Suprapubic skin (tissue), 4 donors: ENCODE measurements at regions not wholly inside any gene's neighbourhood (a gene's known extent, or its start where the extent isn't known, plus 50 kb on each side); places are given as distances from the start of the nearest gene placed in this dataset.

Source experiments
- DNase-seq, 2 donors: peaks; one replicate each; pipeline ENCODE4 v3.0.0-alpha.2; 2019; ENCODE audit warnings: low spot score in 2 of 2
- H3K27ac ChIP-seq: fragments of 200-600 bp; sonication (generic); one replicate; pipeline ENCODE4 v1.5.1; 2019
- H3K27me3 ChIP-seq: fragments of 200-600 bp; sonication (generic); one replicate; pipeline ENCODE4 v1.5.1; 2019
- H3K36me3 ChIP-seq: fragments of 200-600 bp; sonication (generic); one replicate; pipeline ENCODE4 v1.5.1; 2019
- H3K4me1 ChIP-seq: fragments of 200-600 bp; sonication (generic); one replicate; pipeline ENCODE4 v1.5.1; 2019
- H3K4me3 ChIP-seq: fragments of 200-600 bp; sonication (generic); one replicate; pipeline ENCODE4 v1.5.1; 2019; ENCODE audit warnings: mild to moderate bottlenecking
- H3K9me3 ChIP-seq: fragments of 200-600 bp; sonication (generic); one replicate; pipeline ENCODE4 v1.5.1; 2019
- EP300 ChIP-seq: sonication (generic); formaldehyde crosslinking; IDR thresholded peaks from one replicate; pipeline ENCODE4 v1.6.1; 2017; ENCODE audit warnings: antibody characterized with exemption
- POLR2A ChIP-seq, 2 donors: fragments of 450-650 bp; IDR thresholded peaks; one replicate each; pipeline ENCODE4 v1.6.1; 2017; ENCODE audit warnings: antibody characterized with exemption in 2 of 2, mild to moderate bottlenecking in 2 of 2, moderate library complexity in 2 of 2
- POLR2AphosphoS5 ChIP-seq, 3 donors: sonication (generic); formaldehyde crosslinking; IDR thresholded peaks; one replicate each; pipeline ENCODE4 v1.6.1; 2017; ENCODE audit warnings: antibody characterized with exemption in 3 of 3
- WGBS: methylation state at CpG from one replicate; pipeline ENCODE4 v1.1.5; 2018; 5-methylcytosine and 5-hydroxymethylcytosine counted together
- TF ChIP-seq, protein P1 (sequence below), 2 donors: fragments of 200-600 bp in 1 of 2; fragments of 450-650 bp in 1 of 2; sonication (generic) in 1 of 2; IDR thresholded peaks; one replicate each; pipeline ENCODE4 v1.5.1; 2016 to 2019; ENCODE audit warnings: antibody characterized with exemption in 2 of 2, mild to moderate bottlenecking in 1 of 2, moderate library complexity in 1 of 2

DNA sequence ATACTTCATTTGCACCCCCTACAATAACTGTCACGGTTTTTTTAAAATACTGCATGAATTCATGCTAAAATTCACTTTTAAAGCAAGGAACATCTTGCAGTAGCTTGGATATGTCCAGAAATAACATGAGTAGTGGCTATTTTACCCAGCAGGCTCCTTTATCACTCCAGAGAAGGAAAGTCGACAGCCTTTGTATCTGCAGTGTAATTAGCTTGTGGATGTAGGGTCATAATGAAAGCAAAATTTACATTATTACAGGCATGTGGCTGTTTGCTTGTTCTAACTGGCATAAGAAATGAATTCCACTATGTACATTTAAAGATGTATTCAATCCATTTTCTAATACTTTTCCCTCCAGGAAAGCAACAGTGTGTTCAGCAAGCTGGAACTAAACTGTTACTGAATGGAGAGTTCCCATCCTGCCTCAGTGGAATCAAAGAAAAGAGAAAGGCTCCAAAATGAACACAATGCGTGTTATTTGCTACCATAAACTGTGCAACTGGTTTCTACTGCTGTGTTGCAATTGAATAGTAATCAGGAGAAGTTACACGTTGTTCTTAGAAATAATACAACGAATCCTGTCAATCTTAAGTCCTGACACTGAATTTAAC is 321.2 kb upstream of the VRK2 start:
- no peak overlapping the region for H3K4me3 ChIP-seq
- no peak overlapping the region for H3K27ac ChIP-seq
- H3K9me3 ChIP-seq: no peaks in the 10 kb centered on the region
- no peaks in the 10 kb centered on the region for H3K27me3 ChIP-seq
- H3K36me3 ChIP-seq: no peaks in the 10 kb centered on the region
- 75% methylated on average over 5 of the region's 5 CpGs for whole genome bisulfite sequencing
- peaks cover 5% of the 10 kb centered on the region for H3K4me1 ChIP-seq
- no peak for DNase-seq
- TF ChIP-seq, protein P1, sequence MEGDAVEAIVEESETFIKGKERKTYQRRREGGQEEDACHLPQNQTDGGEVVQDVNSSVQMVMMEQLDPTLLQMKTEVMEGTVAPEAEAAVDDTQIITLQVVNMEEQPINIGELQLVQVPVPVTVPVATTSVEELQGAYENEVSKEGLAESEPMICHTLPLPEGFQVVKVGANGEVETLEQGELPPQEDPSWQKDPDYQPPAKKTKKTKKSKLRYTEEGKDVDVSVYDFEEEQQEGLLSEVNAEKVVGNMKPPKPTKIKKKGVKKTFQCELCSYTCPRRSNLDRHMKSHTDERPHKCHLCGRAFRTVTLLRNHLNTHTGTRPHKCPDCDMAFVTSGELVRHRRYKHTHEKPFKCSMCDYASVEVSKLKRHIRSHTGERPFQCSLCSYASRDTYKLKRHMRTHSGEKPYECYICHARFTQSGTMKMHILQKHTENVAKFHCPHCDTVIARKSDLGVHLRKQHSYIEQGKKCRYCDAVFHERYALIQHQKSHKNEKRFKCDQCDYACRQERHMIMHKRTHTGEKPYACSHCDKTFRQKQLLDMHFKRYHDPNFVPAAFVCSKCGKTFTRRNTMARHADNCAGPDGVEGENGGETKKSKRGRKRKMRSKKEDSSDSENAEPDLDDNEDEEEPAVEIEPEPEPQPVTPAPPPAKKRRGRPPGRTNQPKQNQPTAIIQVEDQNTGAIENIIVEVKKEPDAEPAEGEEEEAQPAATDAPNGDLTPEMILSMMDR (IDR thresholded peaks at IDR 0.05): no peak
- TF ChIP-seq POLR2A (IDR thresholded peaks at IDR 0.05) (no peak), POLR2AphosphoS5 (IDR thresholded peaks at IDR 0.05) (no peak), EP300 (no peak)

DNA sequence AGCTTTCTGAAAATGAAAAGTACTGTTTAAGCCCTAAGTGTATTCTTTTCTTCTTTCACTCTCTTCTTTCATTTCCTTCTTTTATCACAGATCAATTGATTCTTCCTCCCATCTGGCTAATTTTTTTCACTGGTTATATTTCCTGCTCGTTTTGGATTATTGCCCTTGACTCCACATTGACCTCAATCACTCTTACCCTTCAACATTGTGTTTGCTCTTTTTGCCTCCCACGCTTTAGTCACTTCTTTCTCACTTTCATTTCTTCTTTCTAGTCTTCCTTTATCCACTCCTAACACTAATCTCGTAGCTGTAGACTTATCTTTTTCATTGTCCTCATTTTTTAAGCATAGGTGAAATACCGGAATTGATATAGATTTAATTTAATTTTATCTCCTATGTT is 320.3 kb upstream of the VRK2 start:
- Histone ChIP-seq H3K4me3 (no peak overlapping the region), H3K4me1 (no peaks in the 10 kb centered on the region), H3K9me3 (no peaks in the 10 kb centered on the region), H3K27me3 (no peaks in the 10 kb centered on the region), H3K36me3 (no peaks in the 10 kb centered on the region), H3K27ac (no peak overlapping the region)
- WGBS: 58% methylated on average over 4 of the region's 4 CpGs
- DNase-seq: no peak
- TF ChIP-seq EP300: no peak
- TF ChIP-seq, protein P1 (IDR thresholded peaks at IDR 0.05): no peak
- TF ChIP-seq POLR2AphosphoS5 (IDR thresholded peaks at IDR 0.05): no peak
- no peak for TF ChIP-seq POLR2A (IDR thresholded peaks at IDR 0.05)

DNA sequence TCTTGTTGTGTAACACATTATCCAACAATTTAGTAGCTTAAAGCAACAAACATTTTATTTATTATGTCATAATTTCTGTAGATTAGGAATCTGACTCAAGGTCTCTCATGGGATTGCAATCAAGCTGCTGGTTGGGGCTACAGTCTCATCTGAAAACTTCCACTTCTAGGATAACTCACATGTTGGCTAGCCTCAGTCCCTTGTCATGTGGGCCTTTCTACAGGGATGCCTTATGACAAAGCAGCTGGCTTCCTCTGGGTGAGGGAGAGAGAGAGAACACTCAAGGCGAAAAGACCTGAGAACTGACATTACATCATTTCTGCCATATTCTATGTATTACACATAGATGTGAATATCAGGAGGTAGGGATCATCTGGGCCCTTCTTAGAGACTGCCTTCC is 317.9 kb upstream of the VRK2 start:
- no peaks in the 10 kb centered on the region for H3K36me3 ChIP-seq
- no peak overlapping the region for H3K27ac ChIP-seq
- H3K4me1 ChIP-seq: no peaks in the 10 kb centered on the region
- 88% methylated on average over 1 of the region's 1 CpG for WGBS
- H3K4me3 ChIP-seq: no peak overlapping the region
- no peaks in the 10 kb centered on the region for H3K9me3 ChIP-seq
- DNase-seq: no peak
- TF ChIP-seq POLR2A (IDR thresholded peaks at IDR 0.05) (no peak), POLR2AphosphoS5 (IDR thresholded peaks at IDR 0.05) (no peak), EP300 (no peak)
- TF ChIP-seq, protein P1 (IDR thresholded peaks at IDR 0.05): no peak
- H3K27me3 ChIP-seq: no peaks in the 10 kb centered on the region

DNA sequence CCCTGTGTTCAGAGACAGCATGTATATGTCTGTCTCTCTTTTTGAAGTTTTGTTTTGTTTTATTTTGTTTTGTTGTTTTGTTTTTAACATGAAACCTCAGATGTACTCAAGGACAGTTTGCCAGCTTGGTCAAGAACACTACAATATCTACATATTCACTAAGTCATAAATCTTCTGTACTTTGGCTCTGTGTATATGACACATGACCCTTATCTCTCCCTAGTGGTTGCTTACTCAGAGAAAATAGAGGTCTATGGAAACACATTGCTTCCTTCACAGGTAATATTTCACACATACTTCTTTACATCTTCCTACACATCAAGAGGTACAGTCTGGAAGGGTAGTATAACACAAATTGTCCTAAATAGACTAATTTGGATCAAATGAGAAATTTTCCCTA is 312.6 kb upstream of the VRK2 start:
- no peak overlapping the region for H3K27ac ChIP-seq
- TF ChIP-seq POLR2AphosphoS5 (IDR thresholded peaks at IDR 0.05) (no peak), POLR2A (IDR thresholded peaks at IDR 0.05) (no peak), EP300 (no peak)
- TF ChIP-seq, protein P1 (IDR thresholded peaks at IDR 0.05): no peak

DNA sequence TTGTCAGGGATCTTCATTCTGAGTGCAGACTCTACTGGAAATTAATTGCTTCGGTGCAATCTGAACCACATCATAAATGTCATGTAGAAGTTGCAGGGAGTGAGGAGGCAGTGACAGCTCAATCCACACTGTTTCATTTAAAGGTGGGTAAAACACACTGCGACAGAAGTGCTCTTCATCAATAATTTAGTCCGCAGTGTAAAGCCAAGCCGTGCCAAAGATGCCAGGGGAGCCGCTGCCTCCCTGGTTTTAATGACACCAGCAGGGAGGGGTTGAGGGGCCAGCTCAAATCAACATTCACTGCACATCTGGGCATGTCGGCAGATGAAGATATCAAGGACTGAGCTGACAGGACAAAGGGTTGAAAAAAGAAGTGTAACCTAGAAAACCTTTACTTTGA is 305.7 kb upstream of the VRK2 start:
- H3K27me3 ChIP-seq: no peaks in the 10 kb centered on the region
- H3K36me3 ChIP-seq: no peaks in the 10 kb centered on the region
- H3K9me3 ChIP-seq: no peaks in the 10 kb centered on the region
- H3K27ac ChIP-seq: no peak overlapping the region
- DNase-seq: no peak
- no peak overlapping the region for H3K4me3 ChIP-seq
- no peak for TF ChIP-seq POLR2AphosphoS5 (IDR thresholded peaks at IDR 0.05)
- TF ChIP-seq, protein P1 (IDR thresholded peaks at IDR 0.05): no peak
- TF ChIP-seq EP300: no peak
- TF ChIP-seq POLR2A (IDR thresholded peaks at IDR 0.05): no peak
- WGBS: 43% methylated on average over 6 of the region's 6 CpGs
- no peaks in the 10 kb centered on the region for H3K4me1 ChIP-seq

More for the DNA sequence above, 312.6 kb upstream of the VRK2 start:
- DNase-seq: no peak
- Histone ChIP-seq H3K27me3 (no peaks in the 10 kb centered on the region), H3K4me1 (no peaks in the 10 kb centered on the region), H3K9me3 (no peaks in the 10 kb centered on the region), H3K4me3 (no peak overlapping the region), H3K36me3 (no peaks in the 10 kb centered on the region)
